Stimulated activated CD4-positive, alpha-beta T cell treated with anti-CD3 and anti-CD28 coated beads, Interleukin-1b, Interleukin-23, amount 100 ng/mL, for 4 hours (primary cell): ENCODE measurements at regions not wholly inside any gene's neighbourhood (a gene's known extent, or its start where the extent isn't known, plus 50 kb on each side); places are given as distances from the start of the nearest gene placed in this dataset.

Experiments
- DNase-seq, 2 donors: peaks; one replicate each; pipeline ENCODE4 v3.0.0-alpha.2; 2020; ENCODE audit warnings: low read depth in 2 of 2

DNA sequence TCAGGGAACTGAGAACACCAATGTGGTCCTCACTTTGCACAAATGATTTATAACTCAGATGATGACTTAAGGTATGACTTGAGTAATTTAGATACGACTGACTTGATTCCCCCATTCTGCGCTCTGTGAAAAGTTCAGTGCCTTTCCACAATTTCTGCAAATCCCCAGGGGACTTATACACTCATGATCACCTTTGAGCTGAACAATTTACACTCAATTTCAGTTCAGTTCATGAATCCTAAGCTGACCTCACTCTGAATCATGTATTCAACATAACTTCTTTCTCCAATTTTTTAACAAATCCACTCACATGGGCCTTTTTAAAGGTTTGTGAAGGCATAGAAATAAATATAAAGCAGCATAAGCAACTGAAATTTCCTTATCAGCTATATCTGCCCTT, 274.2 kb downstream of the FAM76B start:
- DNase-seq, result no peak

DNA sequence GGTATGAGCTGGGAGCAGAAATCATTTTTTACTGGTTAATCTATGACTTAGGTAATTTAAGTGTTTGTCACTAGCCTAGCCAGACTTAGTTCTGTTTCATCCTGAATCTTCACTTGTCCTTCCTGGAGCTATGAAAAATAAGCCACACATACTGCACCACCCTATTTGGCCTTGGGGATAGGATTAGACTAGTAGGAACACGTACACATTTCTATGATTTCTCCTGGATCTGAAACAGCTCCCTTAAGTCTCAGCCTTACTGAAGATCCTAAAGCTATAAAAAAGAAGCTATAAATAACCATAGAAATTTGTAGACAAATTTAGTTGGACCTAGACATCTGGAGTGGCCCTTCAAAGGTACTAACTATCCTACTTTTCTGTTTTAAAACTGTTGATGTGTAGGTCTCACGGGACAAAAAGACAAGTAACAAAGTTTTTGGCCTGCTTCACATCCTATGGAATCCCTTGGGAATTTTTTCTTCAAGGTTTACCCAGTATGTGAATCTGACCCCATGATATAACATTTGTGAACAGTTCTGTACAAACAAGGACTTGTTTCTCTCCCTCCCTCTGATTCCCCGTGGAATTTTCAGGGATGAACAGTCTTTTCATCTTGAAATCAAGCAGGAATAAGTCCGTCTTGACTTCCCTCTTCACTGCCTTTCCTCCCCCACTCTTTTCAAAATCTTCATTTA, 275.0 kb downstream of the FAM76B start:
- no peak for DNase-seq

DNA sequence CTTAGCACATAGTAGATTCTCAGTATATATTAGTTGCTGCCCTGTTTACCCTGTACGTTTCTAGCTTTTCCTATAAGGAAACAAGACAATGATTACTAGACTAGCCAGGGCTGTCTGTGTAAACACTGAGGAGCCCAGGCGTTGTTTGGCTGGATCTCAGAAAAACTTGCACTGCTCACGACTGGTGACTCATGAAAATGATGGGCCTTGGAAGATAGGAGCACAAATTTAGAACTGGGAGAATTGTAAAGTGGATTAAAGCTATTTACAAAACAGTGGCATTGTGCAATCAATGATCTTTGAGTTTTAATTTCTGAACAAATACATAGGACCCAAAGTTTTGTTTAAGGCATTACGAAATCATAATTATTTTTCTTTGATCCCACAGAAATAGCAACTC, 276.9 kb downstream of the FAM76B start:
- no peak for DNase-seq

DNA sequence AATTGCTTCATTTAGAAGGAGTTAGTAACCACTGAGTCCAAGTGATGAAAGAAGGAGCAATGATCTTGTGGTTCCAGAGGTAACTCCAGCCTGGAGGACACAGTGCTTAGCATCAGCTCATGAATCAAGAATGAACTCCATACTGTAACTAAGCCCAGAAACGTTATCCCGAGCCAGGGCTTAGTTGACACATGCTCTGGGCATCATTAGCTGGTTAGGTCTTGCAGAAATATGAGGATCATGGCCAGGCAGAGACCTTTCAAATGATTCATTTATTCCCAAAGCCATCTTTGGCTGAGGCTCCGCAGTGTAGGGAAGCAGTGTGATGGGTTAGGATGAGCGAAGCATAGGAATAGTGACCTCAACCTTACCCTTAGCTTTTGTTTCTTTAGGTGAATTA, 277.4 kb downstream of the FAM76B start:
- DNase-seq, result no peak

DNA sequence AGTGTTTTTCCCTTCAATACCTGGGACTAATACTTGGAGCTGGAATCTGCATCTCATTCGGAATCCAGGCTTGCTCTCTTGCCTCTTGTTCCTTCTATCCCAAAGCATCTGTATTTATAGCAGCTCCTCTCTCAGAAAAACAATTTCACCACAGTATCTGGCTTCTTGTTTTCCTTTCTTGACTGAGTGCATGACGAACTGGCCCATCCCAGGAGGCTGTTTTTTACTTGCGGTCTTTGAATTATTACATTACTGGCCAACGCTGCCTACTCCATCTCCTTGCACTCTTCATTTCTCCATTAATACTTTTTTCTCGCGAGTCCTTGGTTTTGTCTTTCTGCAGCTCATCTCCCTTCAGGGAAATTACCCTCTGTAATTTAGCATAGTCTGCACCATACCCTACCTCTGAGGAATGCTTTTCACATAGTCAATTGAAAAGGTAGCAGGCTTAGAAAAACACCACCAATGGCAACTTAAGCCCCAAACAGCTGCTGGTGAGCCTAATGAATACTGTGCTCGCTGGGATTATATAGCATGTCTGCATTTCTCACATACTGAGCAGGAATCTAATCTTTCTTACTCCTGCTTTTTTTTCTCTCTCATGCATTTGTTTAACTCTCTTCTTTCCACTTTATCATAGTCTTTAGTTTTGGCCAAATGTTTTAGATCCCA, 277.4 kb upstream of the SESN3 start:
- DNase-seq, result no peak

DNA sequence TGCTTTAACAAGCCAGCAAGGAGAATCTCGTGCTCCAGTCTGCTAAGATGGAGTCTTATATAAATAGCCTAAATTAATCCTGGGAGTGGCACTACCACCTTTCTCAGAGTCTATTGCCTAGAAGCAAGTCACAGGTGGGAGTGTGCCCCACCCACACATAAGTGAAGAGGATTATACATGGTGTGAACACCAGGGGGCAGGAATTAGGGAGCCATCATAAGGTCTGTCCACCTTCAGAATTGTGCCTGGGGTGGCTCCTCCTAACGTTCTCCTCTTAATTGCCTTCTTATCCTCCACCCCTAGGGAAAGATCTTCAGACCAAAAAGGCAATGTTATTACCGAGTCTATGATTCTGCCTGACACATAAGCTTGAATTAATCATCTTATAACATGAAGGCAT, 276.8 kb upstream of the SESN3 start:
- DNase-seq, result no peak

DNA sequence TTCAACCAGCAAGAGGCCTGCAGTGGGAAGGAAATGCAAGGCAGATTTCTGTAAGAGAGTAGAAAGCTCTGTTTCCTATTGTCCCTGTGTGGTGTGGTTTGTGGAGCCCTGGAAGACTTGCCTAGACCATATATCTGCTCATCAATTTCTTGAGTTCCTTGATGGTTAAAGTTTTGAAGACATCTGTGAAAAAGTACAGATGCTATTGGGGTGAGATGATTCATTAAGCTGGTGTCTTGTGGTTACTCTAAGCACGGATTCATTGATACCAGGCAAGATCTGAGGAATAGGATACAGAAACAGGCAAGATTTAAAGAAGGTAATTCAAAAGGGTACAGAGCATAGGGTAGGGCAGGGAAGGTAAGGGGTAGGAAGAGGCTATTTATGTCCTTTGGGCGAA, 275.8 kb upstream of the SESN3 start:
- DNase-seq, result no peak

DNA sequence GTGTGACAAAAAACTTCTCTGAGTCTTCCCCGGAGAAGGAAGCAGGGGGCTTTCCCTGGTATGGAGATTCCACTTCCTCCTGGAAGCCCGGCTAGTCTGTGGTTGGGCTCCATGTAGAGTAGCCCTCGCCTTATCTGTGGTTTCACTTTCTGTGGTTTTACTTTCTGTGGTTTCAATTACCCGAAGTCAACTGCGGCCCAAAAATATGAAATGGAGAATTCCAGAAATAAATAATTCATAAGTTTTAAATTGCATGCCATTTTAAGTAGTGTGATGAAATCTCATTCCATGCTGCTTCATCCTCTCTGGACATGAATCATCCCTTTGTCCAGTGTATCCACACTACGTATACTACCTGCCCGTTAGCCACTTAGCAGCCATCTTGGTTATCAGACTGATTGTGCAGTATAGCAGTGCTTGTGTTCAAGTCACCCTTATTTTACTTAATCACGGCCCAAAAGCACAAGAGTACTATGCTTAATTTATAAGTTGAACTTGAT, 275.0 kb upstream of the SESN3 start:
- no peak for DNase-seq

DNA sequence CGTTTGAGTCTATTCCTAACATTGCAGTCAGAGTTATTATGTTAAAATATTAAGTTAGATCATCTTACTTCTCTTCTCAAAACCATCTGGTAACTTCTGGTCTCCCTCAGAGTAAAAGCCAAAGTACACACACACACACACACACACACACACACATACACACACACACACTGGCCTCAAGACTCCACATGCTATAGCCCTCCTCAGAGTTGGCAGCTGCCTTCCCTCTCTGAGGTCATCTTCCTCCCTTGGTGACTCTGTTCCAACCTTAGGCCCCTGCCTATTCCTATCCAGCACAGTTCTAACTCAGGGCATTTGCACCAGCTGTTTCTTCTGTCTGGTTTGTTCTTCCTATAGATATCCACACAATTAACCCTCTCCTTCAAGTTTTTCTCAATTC, 272.0 kb upstream of the SESN3 start:
- no peak for DNase-seq

DNA sequence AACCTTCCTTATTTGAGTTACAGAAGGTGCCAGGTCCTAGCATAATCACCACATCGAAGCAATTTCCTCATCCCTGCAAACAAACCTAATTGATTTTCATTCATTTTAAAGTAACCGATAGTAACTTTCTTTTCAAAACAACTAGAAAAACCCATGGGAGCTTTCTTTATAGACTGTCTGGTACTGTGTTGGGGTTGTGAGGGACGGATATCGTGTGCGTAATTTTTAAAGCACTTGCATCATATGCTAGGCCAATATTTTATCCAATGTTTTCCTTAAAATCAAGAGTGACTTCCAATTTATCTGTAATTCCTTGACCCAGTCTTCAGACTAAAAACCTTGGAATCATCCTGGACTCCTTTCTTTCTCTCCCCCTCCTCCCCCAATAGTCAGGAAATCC, 271.5 kb upstream of the SESN3 start:
- no peak for DNase-seq

DNA sequence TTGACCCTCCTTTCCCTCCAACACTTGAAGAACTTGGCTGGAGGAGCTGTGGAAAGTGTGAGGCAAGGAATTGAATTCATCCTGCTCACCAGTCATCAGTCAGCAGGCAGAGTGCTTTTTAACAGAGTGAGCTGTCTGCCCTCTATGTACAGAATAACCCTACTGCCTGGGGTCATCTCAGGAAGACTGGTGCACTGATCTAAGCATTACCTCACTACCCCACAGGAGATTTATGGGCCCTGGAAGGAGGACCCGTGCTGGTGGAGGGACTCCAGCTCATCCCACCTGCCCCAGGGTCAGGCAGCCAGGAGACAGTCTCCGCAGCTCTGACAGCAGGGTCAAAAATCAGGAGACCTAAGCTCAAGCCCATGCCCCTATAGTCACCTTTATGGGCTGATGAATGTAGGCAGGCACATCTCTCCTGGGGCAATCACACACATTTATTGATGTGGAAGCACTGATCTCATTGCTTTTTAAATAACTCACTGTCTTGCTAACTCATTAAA, 270.8 kb upstream of the SESN3 start:
- DNase-seq, result no peak

DNA sequence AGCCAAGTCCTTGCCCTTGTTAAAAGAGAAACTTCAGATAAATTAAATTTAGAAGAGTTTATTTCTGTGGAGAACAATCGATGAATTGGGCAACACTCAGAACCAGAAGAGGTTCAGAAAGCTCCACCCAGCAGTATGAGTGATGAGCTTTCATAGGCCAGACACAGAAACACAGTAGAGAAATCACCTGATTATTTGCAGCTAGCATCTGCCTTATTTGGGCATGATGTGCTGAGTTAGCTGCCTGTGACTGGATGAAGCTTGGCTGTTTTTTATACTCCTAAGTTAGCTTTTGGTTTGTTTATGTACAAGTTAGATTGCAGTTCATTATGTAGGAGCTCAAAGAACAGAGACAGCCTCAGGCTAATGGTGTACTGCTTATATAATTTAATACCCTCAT, 269.5 kb upstream of the SESN3 start:
- DNase-seq, result no peak

DNA sequence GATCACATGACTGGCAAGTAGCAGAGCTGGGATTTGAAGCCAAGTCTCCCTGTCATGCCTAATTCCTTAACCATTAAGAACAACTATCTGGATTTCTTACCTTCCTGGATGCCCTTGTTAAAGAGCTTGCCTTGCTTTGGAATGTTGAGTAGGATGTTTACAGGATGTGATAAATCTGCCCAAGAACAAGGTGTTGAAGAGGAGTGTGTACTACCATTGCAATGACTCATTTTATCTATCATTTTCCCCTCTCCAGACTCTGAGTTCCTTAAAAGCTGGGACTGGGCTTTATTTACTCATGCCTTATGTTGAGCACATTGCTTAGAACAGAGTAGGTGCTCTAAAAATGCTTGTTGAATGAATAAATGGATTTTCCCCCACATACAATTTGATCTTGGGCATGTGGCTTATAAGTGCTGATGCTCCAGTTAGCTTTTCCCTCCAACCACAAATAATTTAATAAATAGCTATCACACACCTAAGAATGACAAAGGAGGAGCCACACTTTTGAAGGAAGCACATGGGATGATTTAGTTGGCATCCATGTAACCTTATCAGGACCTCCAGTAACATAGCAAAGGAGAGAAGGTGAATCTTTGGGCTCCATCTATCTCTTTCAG, 268.6 kb upstream of the SESN3 start:
- DNase-seq, result no peak

DNA sequence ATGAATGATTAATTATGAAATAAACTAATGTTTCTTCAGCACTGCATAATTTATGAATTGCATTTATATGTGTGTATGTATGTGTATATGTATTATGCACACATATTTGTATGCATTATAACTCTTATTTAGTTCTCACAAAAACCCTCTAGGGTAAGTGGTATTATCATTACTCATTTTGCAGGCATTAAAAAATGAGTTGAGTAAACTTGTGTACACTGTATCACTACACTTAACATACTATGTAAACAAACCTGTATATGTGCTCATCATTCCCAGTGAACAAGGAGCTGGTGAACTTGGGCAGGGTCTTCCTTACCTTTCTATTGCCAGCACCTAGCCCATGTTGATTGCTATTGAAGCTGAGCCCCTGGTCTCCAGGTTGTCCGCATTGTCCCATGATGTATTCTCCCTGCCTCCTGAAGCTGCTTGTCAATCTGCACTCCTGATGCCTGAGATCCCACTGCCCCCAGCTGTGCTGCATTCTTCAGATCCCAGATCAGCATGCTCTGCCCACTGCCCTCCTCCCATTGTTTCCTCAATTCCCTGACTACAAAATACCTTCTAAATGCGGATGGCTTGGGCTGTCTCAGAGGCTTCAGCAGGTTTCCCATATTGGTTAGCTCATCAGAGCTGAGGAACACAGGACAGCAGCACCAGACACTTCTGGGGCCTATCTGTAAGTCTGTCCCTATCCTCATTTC, 267.9 kb upstream of the SESN3 start:
- no peak for DNase-seq

DNA sequence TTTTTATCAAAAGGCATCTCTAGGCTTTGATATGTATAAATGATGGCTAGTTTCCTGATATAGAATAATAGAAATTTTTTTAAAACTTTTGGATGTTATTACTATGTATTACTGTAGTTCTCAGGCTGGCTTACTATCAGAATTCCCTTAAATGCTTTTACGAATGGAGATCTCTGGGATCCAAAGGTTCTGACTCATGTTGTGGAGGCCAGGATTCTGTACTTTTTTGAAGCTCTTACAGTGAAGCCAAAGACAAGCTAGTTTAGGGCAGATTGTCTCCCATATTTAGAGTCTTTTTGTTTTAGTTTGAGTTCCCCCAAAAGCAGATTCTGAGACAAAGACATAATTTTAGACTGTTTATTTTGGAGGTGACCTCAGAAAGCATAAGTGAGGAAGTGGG, 265.9 kb upstream of the SESN3 start:
- no peak for DNase-seq

DNA sequence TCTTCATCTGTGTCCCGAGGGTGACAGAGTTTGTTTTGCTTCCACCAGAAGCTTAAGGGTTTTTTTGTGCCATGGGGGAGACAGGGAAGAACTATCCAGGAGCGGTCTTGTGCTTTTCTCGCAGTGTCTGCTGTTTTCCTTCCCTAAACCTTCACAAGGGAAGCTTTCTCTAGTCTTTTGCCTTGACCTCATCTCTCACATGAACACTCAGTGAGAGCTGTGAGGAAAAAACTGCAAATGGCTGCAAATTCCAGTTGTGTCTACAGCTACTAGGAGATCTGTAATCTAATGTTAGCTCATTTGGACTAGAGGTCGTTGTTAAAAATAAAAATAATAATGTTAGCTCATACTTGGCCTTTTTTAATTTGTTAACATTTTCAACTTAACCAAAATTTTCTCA, 264.7 kb upstream of the SESN3 start:
- DNase-seq, result no peak

DNA sequence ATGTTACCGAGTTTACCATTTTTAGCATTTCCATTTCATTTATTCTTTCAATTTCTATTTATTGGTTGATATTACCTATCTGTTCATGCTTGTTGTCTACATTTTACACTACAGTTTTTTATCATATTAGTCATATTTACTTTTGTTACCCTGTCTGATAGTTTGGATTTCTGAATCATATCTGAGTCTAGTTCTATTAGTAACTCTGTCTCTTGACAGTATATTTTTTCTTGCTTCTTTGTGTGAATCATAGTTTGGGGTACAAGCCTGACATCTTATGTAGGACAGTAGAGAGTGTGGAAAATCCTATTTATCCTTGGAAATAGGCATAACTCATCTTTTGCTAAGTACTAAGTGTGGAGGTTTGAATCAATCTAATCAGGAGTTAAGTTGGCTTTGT, 263.9 kb upstream of the SESN3 start:
- DNase-seq, result no peak

DNA sequence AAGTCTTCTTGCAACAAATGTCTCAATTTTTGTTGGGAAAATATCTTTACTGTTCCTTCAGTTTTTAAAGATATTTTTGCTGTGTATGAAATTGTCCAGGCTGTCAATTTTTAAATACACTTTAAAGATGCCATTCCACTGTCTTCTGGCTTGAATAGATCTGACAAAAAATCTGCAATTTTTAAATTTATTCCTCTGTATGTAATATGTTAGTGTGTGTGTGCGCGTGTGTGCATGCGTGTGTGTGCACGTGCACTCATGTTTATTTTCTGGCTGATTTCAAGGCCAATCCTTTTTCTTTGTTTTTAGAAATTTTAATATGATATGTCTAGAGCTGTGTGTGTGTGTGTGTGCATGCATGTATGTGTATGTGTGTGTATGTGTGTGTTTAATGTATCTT, 263.2 kb upstream of the SESN3 start:
- no peak for DNase-seq

DNA sequence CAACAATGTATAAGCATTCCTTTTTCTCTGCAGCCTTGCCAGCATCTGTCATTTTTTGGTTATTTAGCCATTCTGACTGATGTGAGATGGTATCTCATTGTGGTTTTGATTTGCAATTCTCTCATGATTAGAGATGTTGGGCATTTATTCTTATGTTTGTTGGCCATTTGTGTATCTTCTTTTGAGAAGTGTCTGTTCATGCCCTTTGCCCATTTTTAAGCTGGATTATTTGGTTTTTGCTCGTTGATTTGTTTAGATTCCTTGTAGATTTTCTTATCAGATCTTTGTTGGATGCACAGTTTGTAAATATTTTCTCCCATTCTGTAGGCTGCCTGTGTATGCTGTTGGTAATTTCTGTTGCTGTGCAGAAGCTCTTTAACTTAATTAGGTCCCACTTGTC, 259.6 kb upstream of the SESN3 start:
- DNase-seq, result no peak

DNA sequence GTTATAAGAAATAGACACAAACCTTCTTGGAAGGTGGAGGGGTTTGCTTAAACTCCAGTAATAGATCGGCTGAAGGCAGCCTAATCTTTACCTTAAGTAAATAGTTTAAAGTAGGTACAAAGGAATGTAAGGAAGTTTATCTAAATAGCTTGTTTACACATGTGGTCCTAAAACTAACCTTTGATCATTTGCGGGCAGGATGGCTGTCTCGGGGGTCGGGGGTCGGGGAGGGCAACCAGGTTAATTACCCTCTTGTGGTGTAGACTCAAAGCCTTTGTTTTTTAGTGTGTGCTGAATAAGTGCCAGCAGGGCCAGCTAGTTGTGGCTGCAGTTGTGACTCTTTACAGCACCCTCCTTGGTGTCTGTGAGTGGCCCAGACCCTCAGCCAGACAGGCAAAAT, 256.9 kb upstream of the SESN3 start:
- DNase-seq, result no peak

DNA sequence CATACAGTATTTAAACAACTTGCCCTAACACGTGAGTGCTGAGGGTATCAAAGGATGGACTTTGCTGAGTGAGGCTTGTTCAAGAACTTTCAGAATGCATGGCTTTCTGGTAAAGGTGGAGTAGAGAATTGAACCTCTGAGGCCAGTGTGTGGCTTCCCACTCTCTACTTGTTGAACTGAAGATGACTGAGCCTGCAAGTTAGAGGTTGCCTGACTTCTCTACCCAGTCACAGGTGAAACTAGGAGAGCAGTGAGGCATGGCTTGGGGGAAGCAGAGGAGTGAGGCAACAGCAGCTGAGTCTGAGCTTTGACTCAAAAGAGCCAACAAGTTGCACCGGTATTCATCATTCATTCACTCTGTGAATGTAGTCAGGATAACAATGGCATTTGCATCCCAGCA, 256.4 kb upstream of the SESN3 start:
- no peak for DNase-seq

DNA sequence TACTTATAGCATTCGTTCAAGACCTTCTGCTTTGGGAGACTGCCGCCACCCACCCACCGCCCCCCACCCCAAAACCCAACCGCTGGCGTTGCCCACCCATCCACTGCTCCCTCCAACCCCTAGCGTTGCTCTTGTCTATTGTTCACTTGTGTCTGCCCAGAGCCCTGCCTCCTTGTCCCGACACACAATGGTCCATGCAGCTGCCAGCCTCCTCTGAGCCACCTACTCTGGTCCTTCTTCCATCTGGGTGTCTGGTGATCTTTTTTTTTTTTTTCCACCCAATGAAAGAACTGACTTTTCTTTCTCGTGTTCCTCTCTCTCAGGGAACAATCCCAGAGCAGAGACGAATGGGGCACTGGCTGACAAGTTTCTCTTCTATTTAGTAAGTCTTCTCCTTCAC, 256.0 kb upstream of the SESN3 start:
- no peak for DNase-seq

DNA sequence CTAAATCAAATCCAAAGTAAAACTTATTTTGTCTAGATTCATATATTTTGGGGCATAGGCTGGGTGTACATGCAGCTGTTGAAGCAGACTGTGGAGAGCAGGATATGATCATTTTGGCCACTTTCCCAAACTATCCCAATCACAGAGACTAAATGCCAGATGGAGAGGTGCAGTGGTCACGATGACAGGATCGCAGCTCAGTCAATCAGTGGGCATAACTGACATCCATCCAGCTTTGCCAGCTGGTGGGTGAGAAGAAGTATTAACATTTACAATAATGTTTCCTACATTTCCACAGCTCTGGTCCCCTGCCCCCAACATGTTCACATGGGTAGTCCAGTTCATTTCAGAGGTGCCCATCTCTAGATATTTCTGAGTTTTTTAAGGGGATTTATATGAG, 255.5 kb upstream of the SESN3 start:
- no peak for DNase-seq
